ENCODE measurements at regions not wholly inside any gene's neighbourhood (a gene's known extent, or its start where the extent isn't known, plus 50 kb on each side); places are given as distances from the start of the nearest gene placed in this dataset.

DNA sequence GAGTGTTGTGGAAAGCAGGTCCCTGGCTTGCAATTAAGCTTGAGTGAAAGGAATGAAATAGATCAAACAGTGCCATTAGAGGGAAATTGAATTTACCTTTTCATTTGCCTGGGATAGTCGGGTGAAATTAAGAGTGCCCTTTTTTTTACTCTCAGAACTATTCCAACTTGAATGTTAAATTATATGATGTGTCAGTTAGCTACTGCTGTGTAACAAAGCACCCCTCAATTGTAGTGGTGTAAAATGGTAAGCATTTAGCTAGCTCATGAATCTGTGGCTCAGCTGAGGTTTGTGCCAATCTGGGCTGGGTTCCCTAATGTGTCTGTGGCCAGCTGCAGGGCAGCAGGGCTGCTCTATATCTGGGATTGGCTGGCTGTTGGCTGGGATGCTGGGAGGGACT lies 571.4 kb downstream of the MN1 start:
- DNase-seq (ENCODE audit: low read depth in 1 of 2, low spot score in 1 of 2): no peak
- in situ Hi-C loops (cut with HindIII; ENCODE audit: low pct_unique_long_range_greater_than_20kb, low sequenced_read_pairs): no loop called here
- no peak for TF ChIP-seq JUND (IDR thresholded peaks at IDR 0.05; ENCODE audit: low read depth)

DNA sequence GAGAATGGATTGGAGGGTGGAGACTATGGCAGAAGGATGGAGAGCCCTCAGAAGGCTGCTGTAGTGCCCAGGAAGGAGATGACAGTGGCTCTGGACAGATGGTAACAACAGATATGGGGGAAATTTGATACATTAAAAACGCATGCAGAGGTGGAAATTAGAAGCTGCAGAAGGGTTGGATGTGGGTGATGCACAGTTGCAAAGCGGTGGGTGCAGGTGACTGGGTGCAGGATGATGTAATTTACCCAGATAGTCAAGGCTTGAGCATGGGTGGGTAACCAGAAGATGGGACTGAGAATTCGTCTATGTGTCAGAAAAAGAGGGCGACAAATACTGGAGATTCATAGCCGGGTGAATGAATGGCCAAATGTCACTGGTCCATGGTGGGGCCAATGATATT lies 570.3 kb downstream of the MN1 start:
- TF ChIP-seq JUND (IDR thresholded peaks at IDR 0.05; ENCODE audit: low read depth): no peak
- DNase-seq (ENCODE audit: low read depth in 1 of 2, low spot score in 1 of 2): no peak
- in situ Hi-C loops (cut with HindIII; ENCODE audit: low pct_unique_long_range_greater_than_20kb, low sequenced_read_pairs): no loop called here

DNA sequence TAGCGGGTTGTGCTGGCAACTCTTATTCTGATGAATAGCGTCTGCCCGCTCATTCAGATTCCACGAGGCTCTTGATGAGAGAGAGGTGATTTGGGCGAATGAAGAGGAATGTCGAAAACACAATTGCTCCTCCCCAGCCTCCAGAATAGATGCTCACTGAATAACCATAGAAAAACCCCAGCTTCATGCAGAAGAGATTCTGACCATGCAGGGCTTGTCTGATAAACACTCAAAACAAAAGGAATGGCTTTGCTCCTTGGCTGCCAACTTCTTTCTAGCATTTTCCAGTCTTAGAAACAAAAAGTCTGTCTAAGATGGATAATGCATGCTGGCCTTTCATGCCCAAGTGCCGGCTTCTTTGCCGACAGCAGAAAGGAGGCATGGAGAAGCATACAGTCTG lies 569.5 kb downstream of the MN1 start:
- DNase-seq (ENCODE audit: low read depth in 1 of 2, low spot score in 1 of 2): no peak
- in situ Hi-C loops (cut with HindIII; ENCODE audit: low pct_unique_long_range_greater_than_20kb, low sequenced_read_pairs): no loop called here
- no peak for TF ChIP-seq JUND (IDR thresholded peaks at IDR 0.05; ENCODE audit: low read depth)

DNA sequence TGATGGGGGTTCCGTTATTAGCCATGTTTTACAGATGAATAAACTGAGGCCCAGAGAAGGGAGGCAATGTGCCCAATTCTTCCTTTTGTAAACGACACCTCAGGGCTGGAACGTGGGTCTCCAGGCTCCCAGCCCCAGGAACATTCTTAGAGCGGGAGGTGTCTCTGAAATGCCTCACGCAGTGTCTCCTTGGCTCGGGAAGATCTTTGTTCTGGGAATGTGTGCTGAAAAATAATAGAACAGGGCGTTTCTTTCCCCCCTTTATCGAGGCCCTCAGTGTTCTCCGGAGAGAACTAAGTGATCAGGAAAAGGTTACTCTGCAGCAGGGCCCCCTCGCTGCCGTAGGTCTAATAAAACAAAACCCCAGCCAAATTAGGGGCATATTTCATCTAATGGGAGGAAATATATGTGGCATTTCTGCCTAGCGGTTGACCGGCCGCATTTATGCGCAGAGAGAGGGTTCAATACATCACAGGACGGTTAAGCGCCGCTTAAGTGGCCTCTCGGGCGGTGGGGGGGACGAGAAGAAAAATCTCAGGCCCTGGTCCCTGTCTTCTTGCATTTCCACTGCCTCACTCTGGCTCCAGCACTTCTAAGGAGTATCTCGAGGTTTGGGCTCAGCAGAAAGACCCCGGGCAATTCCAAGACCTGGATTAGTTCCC lies 564.3 kb downstream of the MN1 start:
- TF ChIP-seq JUND (IDR thresholded peaks at IDR 0.05; ENCODE audit: low read depth): no peak
- in situ Hi-C loops (cut with HindIII; ENCODE audit: low pct_unique_long_range_greater_than_20kb, low sequenced_read_pairs): no loop called here
- no peak for DNase-seq (ENCODE audit: low read depth in 1 of 2, low spot score in 1 of 2)

DNA sequence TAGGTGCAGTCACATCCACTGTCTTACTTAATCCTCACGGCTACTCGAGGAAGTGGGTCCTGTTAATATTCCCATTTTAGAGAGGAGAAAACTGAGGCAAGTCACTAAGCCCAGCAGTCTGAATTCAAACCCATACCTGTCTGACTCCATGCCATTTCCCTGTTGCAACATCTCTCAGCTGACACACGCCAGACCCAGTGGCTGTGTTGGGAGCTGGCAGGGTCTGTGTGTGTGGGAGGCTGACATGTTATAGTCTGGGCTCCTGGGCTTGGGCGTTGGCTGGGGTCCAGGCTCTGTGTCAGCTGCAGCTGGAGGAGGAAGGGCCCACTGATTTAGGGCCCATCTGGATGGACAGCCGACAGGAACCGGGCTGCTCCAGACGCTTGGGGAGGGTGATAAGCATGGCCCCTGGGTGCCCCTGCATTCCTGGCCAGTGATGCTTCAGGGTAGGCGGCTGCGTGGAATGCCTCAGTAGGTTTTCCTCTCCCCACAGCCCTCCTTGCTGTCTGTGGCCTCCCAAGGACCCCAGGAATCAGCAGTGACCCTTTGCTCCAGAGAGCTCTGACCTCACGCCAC lies 562.5 kb downstream of the MN1 start:
- DNase-seq (ENCODE audit: low read depth in 1 of 2, low spot score in 1 of 2): no peak
- no peak for TF ChIP-seq JUND (IDR thresholded peaks at IDR 0.05; ENCODE audit: low read depth)
- in situ Hi-C loops (cut with HindIII; ENCODE audit: low pct_unique_long_range_greater_than_20kb, low sequenced_read_pairs): no loop called here

DNA sequence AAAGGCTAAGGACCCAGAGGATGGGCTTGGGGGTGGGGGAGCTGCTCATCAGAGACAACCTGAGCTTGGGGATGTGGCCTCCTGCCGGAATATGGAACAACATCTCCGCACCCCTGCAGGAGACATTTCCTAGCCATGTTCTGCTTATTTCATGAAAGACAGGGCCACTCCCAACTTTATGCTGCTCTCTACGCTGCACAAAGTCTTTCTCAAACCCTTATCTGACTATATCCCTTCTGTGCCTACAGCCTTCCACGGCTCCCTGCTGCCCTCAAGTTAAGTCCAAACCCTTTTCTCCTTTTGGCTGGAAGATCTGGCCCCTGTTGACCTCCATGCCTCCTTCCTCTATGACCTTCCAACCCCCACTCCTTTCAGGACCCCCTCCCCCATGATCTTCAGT lies 562.0 kb downstream of the MN1 start:
- no peak for TF ChIP-seq JUND (IDR thresholded peaks at IDR 0.05; ENCODE audit: low read depth)
- no peak for DNase-seq (ENCODE audit: low read depth in 1 of 2, low spot score in 1 of 2)
- in situ Hi-C loops (cut with HindIII; ENCODE audit: low pct_unique_long_range_greater_than_20kb, low sequenced_read_pairs): no loop called here

DNA sequence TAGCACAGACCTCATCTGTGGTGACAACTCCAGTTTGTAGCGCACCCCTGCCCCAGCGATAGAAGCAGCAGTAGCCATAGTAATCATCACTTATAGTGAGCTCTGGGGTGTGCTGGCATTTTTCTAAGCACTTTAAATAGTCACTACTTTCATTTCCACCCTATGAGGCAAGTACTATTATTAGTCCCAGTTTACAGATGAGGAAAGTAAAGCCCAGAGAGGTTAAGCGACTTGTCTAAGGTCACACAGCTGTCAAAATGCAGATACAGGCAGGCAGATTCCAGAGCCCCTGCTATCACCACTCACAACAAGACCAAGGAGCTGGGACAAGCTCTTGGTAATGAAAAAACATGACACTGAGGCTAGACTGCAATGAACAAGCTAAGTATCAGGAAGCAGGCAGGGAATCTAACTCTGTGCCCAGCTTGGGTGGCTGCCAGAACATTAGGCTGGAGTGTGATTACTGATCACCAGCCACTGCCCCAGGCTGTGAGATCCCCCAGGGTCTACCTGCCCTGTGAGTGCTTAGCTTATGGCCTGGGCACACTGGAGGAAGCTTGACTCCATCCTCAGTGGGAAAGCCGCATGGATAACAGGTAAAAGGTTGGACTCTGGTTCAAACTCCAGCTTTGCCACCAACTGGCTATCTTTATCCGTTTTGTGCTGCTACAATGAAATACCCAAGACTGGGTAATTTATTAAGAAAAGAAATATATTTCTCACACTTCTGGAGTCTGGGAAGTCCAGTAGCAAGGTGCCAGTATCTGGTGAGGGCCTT lies 561.1 kb downstream of the MN1 start:
- in situ Hi-C loops (cut with HindIII; ENCODE audit: low pct_unique_long_range_greater_than_20kb, low sequenced_read_pairs): no loop called here
- no peak for DNase-seq (ENCODE audit: low read depth in 1 of 2, low spot score in 1 of 2)
- no peak for TF ChIP-seq JUND (IDR thresholded peaks at IDR 0.05; ENCODE audit: low read depth)

DNA sequence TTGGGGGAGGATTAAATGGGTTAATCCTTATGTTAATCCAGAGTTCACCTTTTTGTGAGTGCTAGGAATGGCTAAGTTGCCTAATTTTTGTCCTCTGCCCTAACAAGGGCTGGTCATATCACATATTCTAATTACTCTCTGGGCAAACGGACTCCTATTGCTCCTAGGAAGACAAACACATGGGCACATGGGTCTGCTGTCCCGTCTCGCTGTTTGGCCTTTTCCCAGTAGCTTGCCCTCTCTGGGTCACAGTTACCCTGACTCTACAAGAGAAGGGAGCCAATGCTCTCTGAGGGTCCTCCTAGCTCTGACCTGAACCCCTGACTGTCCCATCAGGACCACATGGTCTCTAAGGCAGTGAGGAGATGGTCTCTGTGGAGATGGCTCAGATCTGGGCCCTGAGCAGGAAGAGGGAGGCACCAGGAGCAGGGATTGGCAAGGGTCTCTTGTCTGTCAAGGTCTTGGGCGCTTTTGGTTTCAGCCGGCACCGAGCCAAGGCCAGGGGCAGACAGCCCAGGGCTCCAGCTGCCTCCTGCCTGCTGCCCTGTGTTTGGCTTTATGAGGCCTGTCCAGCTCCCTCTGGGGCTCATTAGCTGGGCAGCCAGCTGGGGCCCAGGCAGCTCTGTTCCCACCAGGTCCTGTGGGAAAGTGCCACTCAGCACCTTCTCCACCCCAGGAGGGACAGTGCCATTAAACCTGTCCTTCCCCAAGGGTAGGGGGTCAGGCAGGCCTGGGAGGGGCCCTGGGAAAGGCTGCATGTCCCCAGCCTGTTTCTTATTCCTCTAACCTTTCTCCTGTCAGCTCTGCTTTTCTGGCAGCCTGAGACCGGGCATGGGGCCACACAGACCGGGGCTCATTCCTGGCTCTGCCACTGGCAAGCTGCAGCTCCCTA lies 559.9 kb downstream of the MN1 start:
- in situ Hi-C loops (cut with HindIII; ENCODE audit: low pct_unique_long_range_greater_than_20kb, low sequenced_read_pairs): no loop called here
- no peak for DNase-seq (ENCODE audit: low read depth in 1 of 2, low spot score in 1 of 2)
- TF ChIP-seq JUND (IDR thresholded peaks at IDR 0.05; ENCODE audit: low read depth): no peak

DNA sequence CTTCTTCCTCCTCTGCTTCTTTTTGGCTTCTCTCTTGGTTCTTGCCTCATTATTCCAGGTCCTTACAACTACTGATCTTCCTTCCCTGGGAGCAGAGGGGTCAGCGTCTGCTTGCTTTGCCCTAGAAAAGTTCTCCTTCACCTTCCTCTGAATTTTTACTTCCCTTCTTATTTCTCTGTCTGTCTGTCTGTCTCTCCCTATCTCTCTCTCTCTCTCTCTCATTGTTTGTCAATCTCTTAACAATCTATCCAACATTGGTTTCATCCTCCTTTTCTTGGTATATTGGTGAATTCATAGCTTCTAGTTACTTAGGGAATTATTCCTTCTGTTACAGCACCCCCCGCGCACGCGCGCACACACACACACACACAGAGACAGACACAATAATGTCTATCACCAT lies 559.1 kb downstream of the MN1 start:
- no peak for DNase-seq (ENCODE audit: low read depth in 1 of 2, low spot score in 1 of 2)
- in situ Hi-C loops (cut with HindIII; ENCODE audit: low pct_unique_long_range_greater_than_20kb, low sequenced_read_pairs): no loop called here
- TF ChIP-seq JUND (IDR thresholded peaks at IDR 0.05; ENCODE audit: low read depth): no peak

DNA sequence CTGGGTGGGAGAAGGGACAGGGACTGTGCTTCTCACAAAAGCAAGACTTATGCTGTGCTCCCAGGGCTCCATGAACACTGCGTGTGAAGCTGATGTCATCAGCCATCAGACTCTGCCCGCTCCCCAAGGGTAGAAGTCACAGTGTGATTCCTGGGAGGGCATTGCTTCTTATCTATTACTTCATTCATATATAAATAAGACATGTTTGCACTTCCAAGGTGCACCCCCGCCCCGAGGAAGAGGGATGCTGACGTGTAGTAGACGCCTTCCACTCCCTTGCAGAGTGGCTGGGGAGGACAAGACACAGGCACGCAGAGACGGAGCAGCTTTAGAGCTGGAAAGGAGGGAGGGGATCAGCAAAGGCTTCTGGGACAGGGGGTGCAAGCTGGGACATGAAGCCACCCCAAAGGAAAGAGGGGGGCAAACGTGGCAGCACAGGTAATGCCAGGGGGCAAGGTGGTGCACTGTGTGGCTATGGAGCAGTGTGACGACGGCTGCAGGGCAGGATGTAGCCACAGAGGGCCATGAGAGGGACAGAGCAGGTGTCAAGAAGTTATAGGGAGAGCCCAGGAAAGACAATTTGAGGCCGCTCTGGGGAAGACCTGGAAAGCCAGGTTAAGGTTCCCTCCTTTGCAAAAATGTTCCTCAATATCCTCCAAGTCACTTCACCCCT lies 558.5 kb downstream of the MN1 start:
- DNase-seq (ENCODE audit: low read depth in 1 of 2, low spot score in 1 of 2): no peak
- in situ Hi-C loops (cut with HindIII; ENCODE audit: low pct_unique_long_range_greater_than_20kb, low sequenced_read_pairs): no loop called here
- TF ChIP-seq JUND (IDR thresholded peaks at IDR 0.05; ENCODE audit: low read depth): no peak

DNA sequence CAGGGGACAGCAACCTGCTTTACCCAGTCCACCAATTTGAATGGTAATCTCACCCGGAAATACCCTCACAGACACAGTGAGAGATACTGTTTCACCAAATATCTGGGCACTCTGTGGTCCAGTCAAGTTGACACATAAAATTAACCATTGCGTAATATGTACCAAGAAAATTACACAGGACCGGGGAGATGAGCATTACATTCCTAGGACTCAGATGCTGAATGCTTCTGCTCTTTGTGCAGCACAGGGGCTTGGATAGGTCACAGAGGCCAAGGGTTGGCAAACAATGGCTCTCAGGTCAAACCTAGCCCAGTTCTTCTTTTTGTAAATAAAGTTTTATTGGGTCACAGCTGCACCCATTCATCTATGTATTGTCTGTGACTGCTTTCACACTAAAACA lies 557.2 kb downstream of the MN1 start:
- in situ Hi-C loops (cut with HindIII; ENCODE audit: low pct_unique_long_range_greater_than_20kb, low sequenced_read_pairs): no loop called here
- no peak for DNase-seq (ENCODE audit: low read depth in 1 of 2, low spot score in 1 of 2)
- TF ChIP-seq JUND (IDR thresholded peaks at IDR 0.05; ENCODE audit: low read depth): no peak

DNA sequence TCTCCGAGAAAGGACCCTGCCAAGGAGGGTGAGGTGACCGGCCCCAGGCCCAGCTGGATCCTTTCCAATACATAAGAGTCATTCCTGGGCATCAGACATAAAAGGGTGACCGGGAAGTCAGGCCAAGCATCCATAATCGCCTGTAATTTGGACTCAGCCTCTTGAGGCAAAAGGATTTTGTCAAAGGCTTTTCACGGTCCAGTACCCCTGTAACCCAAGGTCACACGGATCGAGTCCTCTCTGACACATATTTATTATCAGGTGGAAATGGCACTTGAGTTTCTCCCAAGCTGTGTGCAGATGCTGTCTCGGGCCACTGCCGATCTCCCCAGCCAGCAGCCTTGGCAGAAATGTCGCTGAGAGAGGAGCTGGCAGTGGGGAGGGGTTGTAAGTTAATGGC lies 556.5 kb downstream of the MN1 start:
- no peak for TF ChIP-seq JUND (IDR thresholded peaks at IDR 0.05; ENCODE audit: low read depth)
- in situ Hi-C loops (cut with HindIII; ENCODE audit: low pct_unique_long_range_greater_than_20kb, low sequenced_read_pairs): no loop called here

More for the DNA sequence above, 556.5 kb downstream of the MN1 start:
- DNase-seq (ENCODE audit: low read depth in 1 of 2, low spot score in 1 of 2): no peak
